ENCODE measurements at regions not wholly inside any gene's neighbourhood (a gene's known extent, or its start where the extent isn't known, plus 50 kb on each side); places are given as distances from the start of the nearest gene placed in this dataset.
"Not testable (repeated sequence)": the region's sequence is repeated elsewhere in the genome, so short reads cannot be mapped to it uniquely, and the experiment has no call there.

- Histone ChIP-seq H3K4me3 (no peak overlapping the region), H3K36me3 (no peaks in the 10 kb centered on the region), H3K9me3 (no peaks in the 10 kb centered on the region), H3K27me3 (no peaks in the 10 kb centered on the region)
- no peak for DNase-seq
Observed at GRCh38 chr2:226303707-226304106, 495.9 kb downstream of the IRS1 start.

GRCh38 chr2:226300196-226300886 lies 499.3 kb downstream of the IRS1 start:
- Histone ChIP-seq H3K27me3 (no peaks in the 10 kb centered on the region), H3K9me3 (no peaks in the 10 kb centered on the region), H3K4me3 (no peak overlapping the region), H3K36me3 (no peaks in the 10 kb centered on the region)
- DNase-seq = no peak

GRCh38 chr2:226299771-226300170 lies 499.8 kb downstream of the IRS1 start:
- Histone ChIP-seq H3K9me3 (no peaks in the 10 kb centered on the region), H3K4me3 (no peak overlapping the region), H3K36me3 (no peaks in the 10 kb centered on the region), H3K27me3 (no peaks in the 10 kb centered on the region)
- DNase-seq = no peak

GRCh38 chr2:226295681-226296080 lies 503.9 kb downstream of the IRS1 start:
- DNase-seq = no peak

GRCh38 chr2:226295123-226295522 lies 504.5 kb downstream of the IRS1 start:
- no peak for DNase-seq
- H3K9me3 ChIP-seq = peaks cover 6% of the 10 kb centered on the region
- H3K36me3 ChIP-seq = no peaks in the 10 kb centered on the region
- H3K27me3 ChIP-seq = no peaks in the 10 kb centered on the region
- H3K4me3 ChIP-seq = no peak overlapping the region

More at GRCh38 chr2:226295681-226296080, 503.9 kb downstream of the IRS1 start:
- no peaks in the 10 kb centered on the region for H3K36me3 ChIP-seq
- H3K9me3 ChIP-seq = peaks cover 1% of the 10 kb centered on the region
- no peak overlapping the region for H3K4me3 ChIP-seq
- no peaks in the 10 kb centered on the region for H3K27me3 ChIP-seq

- not testable (repeated sequence) for H3K4me3 ChIP-seq, H3K27me3 ChIP-seq, DNase-seq
Observed at GRCh38 chr2:226291281-226291680, 508.3 kb downstream of the IRS1 start.

GRCh38 chr2:226286916-226287315 lies 512.7 kb downstream of the IRS1 start:
- H3K4me3 ChIP-seq = no peak overlapping the region
- no peak for DNase-seq
- peaks cover 6% of the 10 kb centered on the region for H3K9me3 ChIP-seq
- no peaks in the 10 kb centered on the region for H3K27me3 ChIP-seq
- no peaks in the 10 kb centered on the region for H3K36me3 ChIP-seq

More at GRCh38 chr2:226291281-226291680, 508.3 kb downstream of the IRS1 start:
- not testable (repeated sequence) for H3K36me3 ChIP-seq, H3K9me3 ChIP-seq

GRCh38 chr2:226283796-226284195 lies 515.8 kb downstream of the IRS1 start:
- DNase-seq = no peak
- Histone ChIP-seq H3K36me3 (no peaks in the 10 kb centered on the region), H3K4me3 (no peak overlapping the region), H3K27me3 (no peaks in the 10 kb centered on the region), H3K9me3 (no peaks in the 10 kb centered on the region)

- no peak for DNase-seq
- no peaks in the 10 kb centered on the region for H3K9me3 ChIP-seq
- H3K4me3 ChIP-seq = no peak overlapping the region
- H3K36me3 ChIP-seq = no peaks in the 10 kb centered on the region
- H3K27me3 ChIP-seq = no peaks in the 10 kb centered on the region
Observed at GRCh38 chr2:226282151-226282550, 517.5 kb downstream of the IRS1 start.

GRCh38 chr2:226280136-226280535 lies 519.5 kb downstream of the IRS1 start:
- not testable (repeated sequence) for H3K9me3 ChIP-seq, H3K36me3 ChIP-seq, H3K4me3 ChIP-seq, H3K27me3 ChIP-seq, DNase-seq

GRCh38 chr2:226275215-226275614 lies 524.4 kb downstream of the IRS1 start:
- H3K4me3 ChIP-seq = no peak overlapping the region
- H3K36me3 ChIP-seq = no peaks in the 10 kb centered on the region
- H3K9me3 ChIP-seq = no peaks in the 10 kb centered on the region
- H3K27me3 ChIP-seq = no peaks in the 10 kb centered on the region
- DNase-seq = no peak

- no peak for DNase-seq
- H3K36me3 ChIP-seq = no peaks in the 10 kb centered on the region
- H3K4me3 ChIP-seq = no peak overlapping the region
- no peaks in the 10 kb centered on the region for H3K27me3 ChIP-seq
- no peaks in the 10 kb centered on the region for H3K9me3 ChIP-seq
Observed at GRCh38 chr2:226274143-226274542, 525.5 kb downstream of the IRS1 start.

- no peak for DNase-seq
- no peaks in the 10 kb centered on the region for H3K27me3 ChIP-seq
Observed at GRCh38 chr2:226273440-226273839, 526.2 kb downstream of the IRS1 start.

GRCh38 chr2:226272435-226272834 lies 527.2 kb downstream of the IRS1 start:
- no peak for DNase-seq
- no peak overlapping the region for H3K4me3 ChIP-seq
- H3K27me3 ChIP-seq = no peaks in the 10 kb centered on the region
- H3K9me3 ChIP-seq = no peaks in the 10 kb centered on the region
- no peaks in the 10 kb centered on the region for H3K36me3 ChIP-seq

More at GRCh38 chr2:226273440-226273839, 526.2 kb downstream of the IRS1 start:
- H3K9me3 ChIP-seq = no peaks in the 10 kb centered on the region
- no peak overlapping the region for H3K4me3 ChIP-seq
- no peaks in the 10 kb centered on the region for H3K36me3 ChIP-seq

- H3K36me3 ChIP-seq = no peaks in the 10 kb centered on the region
- no peaks in the 10 kb centered on the region for H3K9me3 ChIP-seq
- no peak for DNase-seq
- H3K4me3 ChIP-seq = no peak overlapping the region
- no peaks in the 10 kb centered on the region for H3K27me3 ChIP-seq
Observed at GRCh38 chr2:226270285-226271058, 529.1 kb downstream of the IRS1 start.

- Histone ChIP-seq H3K9me3 (no peaks in the 10 kb centered on the region), H3K27me3 (no peaks in the 10 kb centered on the region), H3K4me3 (no peak overlapping the region), H3K36me3 (no peaks in the 10 kb centered on the region)
- DNase-seq = no peak
Observed at GRCh38 chr2:226267516-226268289, 531.9 kb downstream of the IRS1 start.

GRCh38 chr2:226256709-226257376 lies 542.8 kb downstream of the IRS1 start:
- Histone ChIP-seq H3K36me3 (no peaks in the 10 kb centered on the region), H3K4me3 (no peak overlapping the region), H3K27me3 (no peaks in the 10 kb centered on the region), H3K9me3 (no peaks in the 10 kb centered on the region; the same call in 1 of the 2 replicates)
- DNase-seq = no peak

Data from MG63 (cell line).